A204.1 (cell line): ENCODE measurements at regions not wholly inside any gene's neighbourhood (a gene's known extent, or its start where the extent isn't known, plus 50 kb on each side); places are given as distances from the start of the nearest gene placed in this dataset.
"Not testable (repeated sequence)": the region's sequence is repeated elsewhere in the genome, so short reads cannot be mapped to it uniquely, and the experiment has no call there.

Experiments used
- FAIRE-seq: peaks from 2 replicates; lab custom pipeline; 2012; peaks lifted over from hg19 to GRCh38; lab: Jason Lieb, UNC

- FAIRE-seq = no peak
Measured at GRCh38 chr15:95616306-95616705, 714.2 kb upstream of the NR2F2 start.

GRCh38 chr15:95620934-95621579 is 709.4 kb upstream of the NR2F2 start:
- FAIRE-seq = no peak

GRCh38 chr15:95622843-95623242 is 707.7 kb upstream of the NR2F2 start:
- FAIRE-seq = no peak

- no peak for FAIRE-seq
Measured at GRCh38 chr15:95624100-95624499, 706.4 kb upstream of the NR2F2 start.

- FAIRE-seq = no peak
Measured at GRCh38 chr15:95624616-95625361, 705.7 kb upstream of the NR2F2 start.

- FAIRE-seq = no peak
Measured at GRCh38 chr15:95626501-95627361, 703.8 kb upstream of the NR2F2 start.

- FAIRE-seq = no peak
Measured at GRCh38 chr15:95629503-95630168, 700.9 kb upstream of the NR2F2 start.

GRCh38 chr15:95630683-95631082 is 699.8 kb upstream of the NR2F2 start:
- FAIRE-seq = no peak

- no peak for FAIRE-seq
Measured at GRCh38 chr15:95635666-95636065, 694.8 kb upstream of the NR2F2 start.

GRCh38 chr15:95636107-95636506 is 694.4 kb upstream of the NR2F2 start:
- no peak for FAIRE-seq

GRCh38 chr15:95637234-95637633 is 693.3 kb upstream of the NR2F2 start:
- FAIRE-seq = not testable (repeated sequence)

GRCh38 chr15:95639208-95639607 is 691.3 kb upstream of the NR2F2 start:
- no peak for FAIRE-seq

GRCh38 chr15:95644100-95644875 is 686.2 kb upstream of the NR2F2 start:
- no peak for FAIRE-seq

GRCh38 chr15:95645791-95646338 is 684.6 kb upstream of the NR2F2 start:
- FAIRE-seq = no peak

- no peak for FAIRE-seq
Measured at GRCh38 chr15:95646484-95647273, 683.8 kb upstream of the NR2F2 start.

- no peak for FAIRE-seq
Measured at GRCh38 chr15:95647531-95648277, 682.8 kb upstream of the NR2F2 start.

- FAIRE-seq = no peak
Measured at GRCh38 chr15:95653361-95653805, 677.1 kb upstream of the NR2F2 start.

- FAIRE-seq = no peak
Measured at GRCh38 chr15:95655089-95655607, 675.4 kb upstream of the NR2F2 start.

- no peak for FAIRE-seq
Measured at GRCh38 chr15:95656595-95656994, 673.9 kb upstream of the NR2F2 start.
